ENCODE measurements at regions not wholly inside any gene's neighbourhood (a gene's known extent, or its start where the extent isn't known, plus 50 kb on each side); places are given as distances from the start of the nearest gene placed in this dataset. TPM values are rescaled to one million over a fixed set of nuclear protein-coding genes. Genes with fewer than 3 reads are reported as not detected.

Small RNA genes in the stretch of these regions (small RNA-seq; reads per million reads assigned to genes)
- gene RNU6-551P, result not detected
